T47D (cell line): ENCODE measurements at regions not wholly inside any gene's neighbourhood (a gene's known extent, or its start where the extent isn't known, plus 50 kb on each side); places are given as distances from the start of the nearest gene placed in this dataset.

Experiments
- DNase-seq, 2 experiments: peaks; one replicate each; pipeline versions ENCODE4 v3.0.0 to v3.0.0-alpha.2; 2011 to 2012; ENCODE audit warnings: low read depth in 1 of 2, low spot score in 1 of 2
- JUND ChIP-seq: IDR thresholded peaks from 2 replicates; pipeline ENCODE4 v1.6.1; 2012; ENCODE audit warnings: low read depth
- in situ Hi-C: cut with HindIII; loops from 2 replicates; pipeline ENCODE4 v1.10.0; 2016; ENCODE audit warnings: low sequenced_read_pairs, low pct_unique_long_range_greater_than_20kb

DNA sequence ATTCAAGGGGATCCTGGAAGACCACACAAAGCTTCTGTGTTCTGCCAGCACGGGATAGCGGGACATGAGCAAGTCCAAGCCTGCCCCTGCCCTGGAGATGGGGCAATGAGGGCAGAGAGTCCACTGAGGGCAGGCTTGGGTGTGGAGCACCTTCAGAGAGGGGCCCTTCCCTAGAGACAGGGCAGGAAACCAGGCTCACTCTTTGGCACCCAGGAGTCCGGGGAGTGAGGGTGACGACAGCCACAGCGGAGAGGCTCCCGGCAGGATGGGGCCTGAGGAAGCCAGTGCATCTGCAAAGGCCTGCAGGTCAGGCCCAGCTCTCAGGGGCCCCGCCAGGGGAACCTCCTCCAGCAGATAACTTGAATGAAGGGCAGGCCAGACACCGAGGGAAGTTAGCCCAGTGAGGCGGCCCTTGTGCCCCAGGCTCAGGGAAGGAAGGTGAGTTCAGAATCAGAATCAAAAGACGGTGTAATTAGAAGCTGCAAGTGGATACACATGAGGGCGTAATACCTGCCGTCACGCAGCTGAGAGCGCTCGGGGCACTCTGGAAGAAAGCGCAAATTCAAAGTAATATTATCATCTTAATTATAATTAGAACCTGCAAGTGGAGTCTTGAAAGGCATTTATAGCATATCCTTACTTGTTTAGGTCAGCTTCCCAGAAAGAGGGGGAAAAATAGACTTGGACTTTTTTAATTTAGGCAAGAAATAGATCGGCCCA, 142.6 kb upstream of the LGALSL start:
- TF ChIP-seq JUND, result no peak
- in situ Hi-C loops, result no loop called here
- DNase-seq, result no peak

GRCh38 chr2:64311948-64312621, 141.9 kb upstream of the LGALSL start:
- DNase-seq, result peak; percentile 54 to 87
- in situ Hi-C loops, result no loop called here
- no peak for TF ChIP-seq JUND

DNA sequence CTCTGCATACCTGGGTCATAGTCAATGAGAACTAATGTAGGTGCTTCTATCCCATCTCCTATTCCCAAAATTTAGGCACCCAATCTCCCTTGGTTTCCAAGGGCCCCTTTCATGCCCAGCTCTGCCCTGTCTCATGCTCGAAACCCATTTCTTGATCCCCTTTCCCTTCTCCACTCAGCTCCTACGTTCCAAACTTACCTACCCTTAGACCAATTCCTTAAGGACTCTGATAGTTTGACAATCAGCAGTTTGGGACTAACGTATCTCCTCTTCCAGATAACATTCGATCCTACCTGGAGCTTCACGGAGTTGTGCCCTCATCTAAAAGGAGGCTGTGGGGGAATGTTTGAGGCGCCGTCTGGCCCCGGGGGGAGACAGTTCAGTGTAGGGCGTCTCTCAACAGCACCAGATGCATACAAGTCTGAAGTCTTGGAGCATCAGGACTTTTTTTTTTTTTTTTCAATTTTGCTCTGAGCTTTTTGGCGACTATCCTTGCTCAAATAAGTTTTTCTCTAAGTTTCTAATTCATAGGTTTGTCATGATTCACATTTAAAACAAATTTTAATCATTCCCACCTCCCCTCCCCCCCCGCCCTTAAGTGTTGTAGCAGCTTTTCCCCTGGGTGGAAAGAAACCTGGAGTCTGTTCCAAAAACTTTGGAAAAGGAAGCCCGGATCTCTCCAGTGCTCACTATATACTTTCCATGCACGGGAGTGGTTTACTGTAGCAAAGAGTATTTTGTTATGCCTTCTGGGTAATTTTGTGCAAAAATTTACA, 141.2 kb upstream of the LGALSL start:
- no peak for DNase-seq
- in situ Hi-C loops, result no loop called here
- TF ChIP-seq JUND, result no peak

GRCh38 chr2:64313398-64313723, 140.6 kb upstream of the LGALSL start:
- no peak for TF ChIP-seq JUND
- no peak for DNase-seq
- in situ Hi-C loops, result no loop called here

GRCh38 chr2:64315291-64315960, 138.5 kb upstream of the LGALSL start:
- in situ Hi-C loops, result no loop called here
- TF ChIP-seq JUND, result no peak
- DNase-seq, result no peak

DNA sequence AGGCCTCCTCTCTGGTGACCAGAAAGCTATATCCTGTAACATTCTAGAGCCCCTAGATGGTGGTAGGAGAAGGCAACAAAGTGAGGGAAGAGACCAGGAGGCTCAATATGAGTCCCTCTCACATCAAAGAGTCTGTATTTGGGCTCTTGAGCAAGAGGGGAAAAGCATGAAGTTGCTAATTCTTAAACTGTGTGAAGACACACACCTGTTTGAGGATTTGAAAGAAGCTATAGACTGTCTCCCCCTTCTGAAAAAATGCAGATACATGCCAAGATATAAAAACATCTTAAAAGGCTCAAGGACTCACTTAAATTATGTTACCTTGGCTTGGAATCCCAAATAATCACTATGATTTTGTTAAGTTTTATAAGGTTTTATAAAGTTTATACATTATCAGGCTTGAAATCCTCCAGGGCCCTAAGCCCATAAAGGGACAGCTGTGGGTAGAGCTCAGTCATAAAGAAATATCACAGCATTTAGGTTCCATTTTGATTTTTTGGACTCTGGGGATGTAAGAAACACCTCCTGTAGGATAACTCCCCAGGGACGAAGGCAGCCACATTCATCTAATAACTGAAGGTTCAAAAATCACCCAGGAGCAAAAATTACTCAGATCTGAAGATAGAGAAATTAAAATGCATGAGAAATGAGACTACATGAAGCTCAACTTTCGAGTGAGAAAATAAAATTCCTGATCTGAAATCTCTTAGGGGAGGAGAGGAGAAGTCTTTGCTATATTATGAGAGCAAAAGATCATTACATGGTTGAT, 136.1 kb upstream of the LGALSL start:
- no peak for TF ChIP-seq JUND
- in situ Hi-C loops, result no loop called here
- no peak for DNase-seq

DNA sequence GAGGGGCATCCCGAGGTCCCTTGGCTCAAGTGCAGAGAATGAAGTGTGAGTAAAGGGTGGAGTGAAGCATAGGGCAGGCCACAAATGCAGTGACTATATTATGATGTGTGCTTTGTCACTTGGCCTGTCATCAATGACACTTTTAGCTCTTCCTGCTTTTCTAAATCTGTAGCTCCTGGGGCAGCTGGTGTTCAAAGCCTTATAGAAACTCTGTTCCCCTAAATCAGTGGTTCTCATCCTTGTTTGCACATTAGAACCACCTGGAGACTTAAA, 135.6 kb upstream of the LGALSL start:
- in situ Hi-C loops, result no loop called here
- TF ChIP-seq JUND, result no peak

DNA sequence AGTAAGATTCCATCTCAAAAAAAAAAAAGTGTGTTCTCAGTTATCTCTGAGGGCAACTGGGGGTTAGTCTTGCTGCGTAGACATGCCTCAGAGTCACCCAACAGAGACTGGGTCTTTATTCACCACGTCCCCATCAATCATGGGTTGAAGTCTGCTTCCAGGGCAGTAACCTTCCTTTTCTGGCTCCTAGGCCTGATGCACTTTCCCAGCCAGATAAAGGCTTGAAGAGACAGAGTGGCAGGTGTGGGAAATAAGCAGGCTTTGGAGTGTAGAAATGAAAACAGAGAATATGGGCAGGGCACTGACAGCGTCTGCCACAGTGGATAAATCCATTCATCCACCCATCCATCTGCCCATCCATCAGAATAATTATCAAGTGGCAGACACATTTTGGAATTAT, 134.1 kb upstream of the LGALSL start:
- in situ Hi-C loops, result no loop called here
- no peak for DNase-seq
- no peak for TF ChIP-seq JUND

More for the DNA sequence above, 135.6 kb upstream of the LGALSL start:
- DNase-seq, result no peak

- TF ChIP-seq JUND, result no peak
- no peak for DNase-seq
- in situ Hi-C loops, result no loop called here
These were observed 131.5 kb upstream of the LGALSL start for GRCh38 chr2:64322433-64322832.

GRCh38 chr2:64323197-64323596, 130.8 kb upstream of the LGALSL start:
- in situ Hi-C loops, result no loop called here
- TF ChIP-seq JUND, result no peak
- peak in 1 of 2 experiments; percentile 49 for DNase-seq

GRCh38 chr2:64324746-64325410, 129.1 kb upstream of the LGALSL start:
- in situ Hi-C loops, result no loop called here
- DNase-seq, result no peak
- no peak for TF ChIP-seq JUND

DNA sequence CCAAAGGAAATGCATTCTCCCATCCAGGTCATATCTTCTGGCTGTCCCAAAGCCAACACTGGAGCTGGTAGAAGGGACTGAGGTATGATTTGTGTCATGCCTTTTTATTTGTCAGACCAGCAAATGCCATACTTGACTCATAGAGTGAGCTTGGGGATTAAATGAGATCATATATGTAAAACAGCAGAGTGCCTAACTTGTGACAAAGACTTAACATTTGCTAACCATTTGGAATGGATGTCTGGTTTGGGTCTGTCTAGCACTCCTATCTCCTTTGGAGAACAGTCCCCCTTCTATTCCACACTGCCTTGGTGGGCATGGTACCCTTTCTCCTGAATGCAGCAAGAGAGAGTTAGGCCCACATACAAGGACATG, 128.5 kb upstream of the LGALSL start:
- DNase-seq, result no peak
- in situ Hi-C loops, result no loop called here
- TF ChIP-seq JUND, result no peak
